SK-N-SH treated with all-trans-retinoic acid at 6 μM for 48 hours (cell line): ENCODE measurements at regions not wholly inside any gene's neighbourhood (a gene's known extent, or its start where the extent isn't known, plus 50 kb on each side); places are given as distances from the start of the nearest gene placed in this dataset.

Source experiments
- ATAC-seq: fragments of 200-7000 bp; cut with Tn5 transposase; 3 replicates; pipeline ENCODE4 v1.9.1; 2020; ENCODE audit warnings: mild to moderate bottlenecking, moderate library complexity
- ARNTL ChIP-seq: fragments of 450-650 bp; formaldehyde crosslinking; IDR thresholded peaks from 2 replicates; pipeline ENCODE4 v1.5.0; 2020; ENCODE audit warnings: low read depth, mild to moderate bottlenecking, moderate library complexity, borderline replicate concordance
- BACH2 ChIP-seq: fragments of 250-450 bp; sonication (Bioruptor Pico); IDR thresholded peaks from 2 replicates; pipeline ENCODE4 v1.9.0; 2021; ENCODE audit warnings: mild to moderate bottlenecking, borderline replicate concordance
- CSDC2 ChIP-seq: fragments of 250-450 bp; sonication (Bioruptor Pico); IDR thresholded peaks from 2 replicates; pipeline ENCODE4 v1.5.0; 2020; ENCODE audit warnings: mild to moderate bottlenecking, moderate library complexity
- ESRRG ChIP-seq: fragments of 250-450 bp; sonication (Bioruptor Pico); IDR thresholded peaks from 2 replicates; pipeline ENCODE4 v1.6.1; 2021; ENCODE audit warnings: mild to moderate bottlenecking
- GLIS3 ChIP-seq: fragments of 250-450 bp; sonication (Bioruptor Pico); IDR thresholded peaks from 2 replicates; pipeline ENCODE4 v1.5.0; 2020; ENCODE audit warnings: mild to moderate bottlenecking, moderate library complexity
- ISL1 ChIP-seq: fragments of 250-450 bp; sonication (Bioruptor Pico); IDR thresholded peaks from 2 replicates; pipeline ENCODE4 v2.1.2; 2022; ENCODE audit warnings: mild to moderate bottlenecking, moderate library complexity
- OSR1 ChIP-seq: fragments of 250-450 bp; sonication (Bioruptor Pico); IDR thresholded peaks from 2 replicates; pipeline ENCODE4 v1.8.0; 2022; ENCODE audit warnings: moderate library complexity, mild to moderate bottlenecking, inconsistent platforms
- PPARA ChIP-seq: fragments of 250-450 bp; sonication (Bioruptor Pico); IDR thresholded peaks from 2 replicates; pipeline ENCODE4 v1.5.0; 2020; ENCODE audit warnings: mild to moderate bottlenecking, borderline replicate concordance
- RARB ChIP-seq: fragments of 250-450 bp; sonication (Bioruptor Pico); IDR thresholded peaks from 2 replicates; pipeline ENCODE4 v1.8.0; 2021; ENCODE audit warnings: mild to moderate bottlenecking, moderate library complexity
- TCF4 ChIP-seq: fragments of 250-450 bp; sonication (Bioruptor Pico); IDR thresholded peaks from 2 replicates; pipeline ENCODE4 v1.8.0; 2021; ENCODE audit warnings: mild to moderate bottlenecking, moderate library complexity, borderline replicate concordance
- TOX ChIP-seq: fragments of 250-450 bp; sonication (Bioruptor Pico); IDR thresholded peaks from 2 replicates; pipeline ENCODE4 v1.8.0; 2021; ENCODE audit warnings: mild to moderate bottlenecking, moderate library complexity, borderline replicate concordance
- ZC3H10 ChIP-seq: fragments of 250-450 bp; sonication (Bioruptor Pico); IDR thresholded peaks from 2 replicates; pipeline ENCODE4 v1.5.1; 2021; ENCODE audit warnings: mild to moderate bottlenecking, moderate library complexity
- ZFP3 ChIP-seq: fragments of 250-450 bp; sonication (Bioruptor Pico); IDR thresholded peaks from 2 replicates; pipeline ENCODE4 v1.5.0; 2020; ENCODE audit warnings: mild to moderate bottlenecking, moderate library complexity
- ZNF565 ChIP-seq: fragments of 450-650 bp; formaldehyde crosslinking; conservative IDR thresholded peaks from 2 replicates; pipeline ENCODE4 v1.5.0; 2020; ENCODE audit warnings: low read depth, mild to moderate bottlenecking, moderate library complexity
- ZNF70 ChIP-seq: fragments of 450-650 bp; formaldehyde crosslinking; IDR thresholded peaks from 2 replicates; pipeline ENCODE4 v1.5.0; 2020; ENCODE audit warnings: mild to moderate bottlenecking, moderate library complexity
- ZNF8 ChIP-seq: fragments of 450-650 bp; formaldehyde crosslinking; IDR thresholded peaks from 2 replicates; pipeline ENCODE4 v1.5.0; 2020; ENCODE audit warnings: mild to moderate bottlenecking, moderate library complexity
- TF ChIP-seq, protein P1 (sequence below): fragments of 250-450 bp; sonication (Bioruptor Pico); IDR thresholded peaks from 2 replicates; pipeline ENCODE4 v1.8.0; 2020; ENCODE audit warnings: mild to moderate bottlenecking, moderate library complexity, borderline replicate concordance
- TF ChIP-seq, protein P2 (sequence below): fragments of 250-450 bp; sonication (Bioruptor Pico); IDR thresholded peaks from 2 replicates; pipeline ENCODE4 v1.5.1; 2021; ENCODE audit warnings: mild to moderate bottlenecking, moderate library complexity
- TF ChIP-seq, protein P3 (sequence below): fragments of 250-450 bp; sonication (Bioruptor Pico); IDR thresholded peaks from 2 replicates; pipeline ENCODE4 v1.5.1; 2020; ENCODE audit warnings: low read depth, mild to moderate bottlenecking, moderate library complexity
- TF ChIP-seq, protein P4 (sequence below): fragments of 250-450 bp; sonication (Bioruptor Pico); IDR thresholded peaks from 2 replicates; pipeline ENCODE4 v1.8.0; 2021; ENCODE audit warnings: low read depth, mild to moderate bottlenecking, moderate library complexity, borderline replicate concordance
- TF ChIP-seq, protein P5 (sequence below): fragments of 250-450 bp; sonication (Bioruptor Pico); IDR thresholded peaks from 2 replicates; pipeline ENCODE4 v1.5.0; 2020; ENCODE audit warnings: mild to moderate bottlenecking, moderate library complexity

DNA sequence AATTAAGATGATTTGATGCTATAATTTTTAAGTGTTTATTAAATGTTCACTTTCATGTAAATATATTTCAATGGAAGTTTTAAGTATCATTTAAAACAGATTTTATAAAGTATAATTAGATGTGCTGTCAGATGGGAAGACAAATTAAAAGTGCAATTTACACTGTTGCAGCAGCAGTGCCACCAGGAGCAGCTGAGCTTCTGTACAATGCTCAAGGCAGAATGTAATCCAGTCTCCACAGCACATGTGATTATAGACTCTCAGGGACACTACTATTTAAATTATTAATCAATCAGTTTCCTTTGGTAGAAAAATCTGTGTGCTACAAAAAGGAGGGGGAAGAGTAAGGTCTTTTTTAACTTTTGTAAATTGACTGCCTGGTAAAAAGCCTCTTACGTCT lies 285.7 kb upstream of the USP15 start:
- ATAC-seq: no peak
- TF ChIP-seq ARNTL: no peak

DNA sequence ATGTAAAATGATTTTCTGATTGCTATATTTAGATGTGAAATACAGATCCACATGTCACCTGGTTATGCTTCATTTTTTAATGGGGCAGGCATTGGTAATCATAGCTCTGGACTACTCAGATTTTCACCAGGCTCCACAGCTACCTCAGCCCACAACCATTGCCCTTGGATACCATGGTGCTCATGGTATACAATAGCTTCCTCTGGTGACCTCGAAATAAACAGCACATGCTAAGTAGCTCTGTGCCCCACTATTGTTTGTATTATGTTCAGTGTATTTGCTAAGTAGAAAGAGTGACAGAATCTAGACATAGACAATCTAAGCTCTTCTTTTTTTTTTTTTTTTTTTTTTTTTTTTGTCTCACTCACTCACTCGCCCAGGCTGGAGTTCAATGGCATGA lies 274.4 kb upstream of the USP15 start:
- no peak for ATAC-seq

DNA sequence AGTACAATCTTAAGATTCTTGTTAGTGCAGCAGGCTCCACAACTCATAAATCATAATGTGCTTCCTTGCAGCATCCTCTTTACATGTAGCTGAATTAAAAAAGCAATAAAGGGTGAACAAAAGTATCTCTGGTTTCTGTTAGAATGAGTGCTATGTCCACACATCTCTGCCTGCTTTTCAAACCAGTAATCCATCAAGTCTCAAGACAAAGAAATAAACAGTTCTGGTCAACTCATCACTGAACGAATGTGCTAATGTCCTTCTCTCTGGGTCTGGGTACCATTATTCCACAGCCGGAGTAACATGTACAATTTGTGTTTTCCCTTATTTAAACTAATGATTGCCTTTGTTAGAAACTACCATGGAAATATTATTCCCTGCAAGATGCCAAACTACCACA lies 273.0 kb upstream of the USP15 start:
- ATAC-seq: no peak
- TF ChIP-seq PPARA (CRISPR knock-in tag) (no peak), TOX (no peak), ZNF8 (CRISPR knock-in tag) (no peak), ESRRG (CRISPR knock-in tag) (no peak)
- TF ChIP-seq, protein P1, sequence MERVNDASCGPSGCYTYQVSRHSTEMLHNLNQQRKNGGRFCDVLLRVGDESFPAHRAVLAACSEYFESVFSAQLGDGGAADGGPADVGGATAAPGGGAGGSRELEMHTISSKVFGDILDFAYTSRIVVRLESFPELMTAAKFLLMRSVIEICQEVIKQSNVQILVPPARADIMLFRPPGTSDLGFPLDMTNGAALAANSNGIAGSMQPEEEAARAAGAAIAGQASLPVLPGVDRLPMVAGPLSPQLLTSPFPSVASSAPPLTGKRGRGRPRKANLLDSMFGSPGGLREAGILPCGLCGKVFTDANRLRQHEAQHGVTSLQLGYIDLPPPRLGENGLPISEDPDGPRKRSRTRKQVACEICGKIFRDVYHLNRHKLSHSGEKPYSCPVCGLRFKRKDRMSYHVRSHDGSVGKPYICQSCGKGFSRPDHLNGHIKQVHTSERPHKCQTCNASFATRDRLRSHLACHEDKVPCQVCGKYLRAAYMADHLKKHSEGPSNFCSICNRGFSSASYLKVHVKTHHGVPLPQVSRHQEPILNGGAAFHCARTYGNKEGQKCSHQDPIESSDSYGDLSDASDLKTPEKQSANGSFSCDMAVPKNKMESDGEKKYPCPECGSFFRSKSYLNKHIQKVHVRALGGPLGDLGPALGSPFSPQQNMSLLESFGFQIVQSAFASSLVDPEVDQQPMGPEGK (CRISPR knock-in tag): no peak
- TF ChIP-seq, protein P2, sequence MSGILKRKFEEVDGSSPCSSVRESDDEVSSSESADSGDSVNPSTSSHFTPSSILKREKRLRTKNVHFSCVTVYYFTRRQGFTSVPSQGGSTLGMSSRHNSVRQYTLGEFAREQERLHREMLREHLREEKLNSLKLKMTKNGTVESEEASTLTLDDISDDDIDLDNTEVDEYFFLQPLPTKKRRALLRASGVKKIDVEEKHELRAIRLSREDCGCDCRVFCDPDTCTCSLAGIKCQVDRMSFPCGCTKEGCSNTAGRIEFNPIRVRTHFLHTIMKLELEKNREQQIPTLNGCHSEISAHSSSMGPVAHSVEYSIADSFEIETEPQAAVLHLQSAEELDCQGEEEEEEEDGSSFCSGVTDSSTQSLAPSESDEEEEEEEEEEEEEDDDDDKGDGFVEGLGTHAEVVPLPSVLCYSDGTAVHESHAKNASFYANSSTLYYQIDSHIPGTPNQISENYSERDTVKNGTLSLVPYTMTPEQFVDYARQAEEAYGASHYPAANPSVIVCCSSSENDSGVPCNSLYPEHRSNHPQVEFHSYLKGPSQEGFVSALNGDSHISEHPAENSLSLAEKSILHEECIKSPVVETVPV: no peak

More for the DNA sequence above, 274.4 kb upstream of the USP15 start:
- TF ChIP-seq ESRRG (CRISPR knock-in tag) (no peak), CSDC2 (CRISPR knock-in tag) (no peak), ZFP3 (CRISPR knock-in tag) (no peak), TCF4 (CRISPR knock-in tag) (no peak), ZC3H10 (CRISPR knock-in tag) (no peak), ARNTL (no peak), BACH2 (CRISPR knock-in tag) (no peak), ZNF565 (no peak), ZNF8 (CRISPR knock-in tag) (no peak), RARB (no peak), GLIS3 (CRISPR knock-in tag) (no peak), ZNF70 (CRISPR knock-in tag) (no peak), TOX (no peak), PPARA (CRISPR knock-in tag) (no peak)
- TF ChIP-seq, protein P3, sequence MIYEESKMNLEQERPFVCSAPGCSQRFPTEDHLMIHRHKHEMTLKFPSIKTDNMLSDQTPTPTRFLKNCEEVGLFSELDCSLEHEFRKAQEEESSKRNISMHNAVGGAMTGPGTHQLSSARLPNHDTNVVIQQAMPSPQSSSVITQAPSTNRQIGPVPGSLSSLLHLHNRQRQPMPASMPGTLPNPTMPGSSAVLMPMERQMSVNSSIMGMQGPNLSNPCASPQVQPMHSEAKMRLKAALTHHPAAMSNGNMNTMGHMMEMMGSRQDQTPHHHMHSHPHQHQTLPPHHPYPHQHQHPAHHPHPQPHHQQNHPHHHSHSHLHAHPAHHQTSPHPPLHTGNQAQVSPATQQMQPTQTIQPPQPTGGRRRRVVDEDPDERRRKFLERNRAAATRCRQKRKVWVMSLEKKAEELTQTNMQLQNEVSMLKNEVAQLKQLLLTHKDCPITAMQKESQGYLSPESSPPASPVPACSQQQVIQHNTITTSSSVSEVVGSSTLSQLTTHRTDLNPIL (CRISPR knock-in tag): no peak
- TF ChIP-seq, protein P2: no peak
- TF ChIP-seq, protein P4, sequence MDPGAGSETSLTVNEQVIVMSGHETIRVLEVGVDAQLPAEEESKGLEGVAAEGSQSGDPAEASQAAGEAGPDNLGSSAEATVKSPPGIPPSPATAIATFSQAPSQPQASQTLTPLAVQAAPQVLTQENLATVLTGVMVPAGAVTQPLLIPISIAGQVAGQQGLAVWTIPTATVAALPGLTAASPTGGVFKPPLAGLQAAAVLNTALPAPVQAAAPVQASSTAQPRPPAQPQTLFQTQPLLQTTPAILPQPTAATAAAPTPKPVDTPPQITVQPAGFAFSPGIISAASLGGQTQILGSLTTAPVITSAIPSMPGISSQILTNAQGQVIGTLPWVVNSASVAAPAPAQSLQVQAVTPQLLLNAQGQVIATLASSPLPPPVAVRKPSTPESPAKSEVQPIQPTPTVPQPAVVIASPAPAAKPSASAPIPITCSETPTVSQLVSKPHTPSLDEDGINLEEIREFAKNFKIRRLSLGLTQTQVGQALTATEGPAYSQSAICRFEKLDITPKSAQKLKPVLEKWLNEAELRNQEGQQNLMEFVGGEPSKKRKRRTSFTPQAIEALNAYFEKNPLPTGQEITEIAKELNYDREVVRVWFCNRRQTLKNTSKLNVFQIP (CRISPR knock-in tag): no peak

DNA sequence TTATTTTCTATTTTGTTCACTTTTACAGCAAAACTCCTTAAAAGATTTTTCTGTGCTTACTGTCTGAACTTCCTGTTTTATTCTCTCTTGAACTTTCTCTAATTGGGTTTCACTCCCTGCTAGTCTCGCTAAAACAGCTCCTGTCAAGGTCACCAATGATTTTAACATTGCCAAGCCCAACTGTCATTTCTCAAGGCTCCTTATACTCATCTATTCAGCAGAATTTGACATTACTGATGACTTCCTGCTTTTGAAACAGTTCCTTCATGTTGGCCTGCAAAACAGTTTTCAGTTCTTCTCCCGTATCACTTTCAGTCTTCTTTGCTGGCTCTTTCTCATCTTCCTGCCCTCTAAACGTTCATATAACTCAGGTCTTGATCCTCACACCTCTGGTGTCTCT lies 268.5 kb upstream of the USP15 start:
- ATAC-seq: no peak
- TF ChIP-seq ZNF70 (CRISPR knock-in tag): no peak
- no peak for TF ChIP-seq ISL1 (CRISPR knock-in tag)
- TF ChIP-seq GLIS3 (CRISPR knock-in tag): no peak
- TF ChIP-seq, protein P5, sequence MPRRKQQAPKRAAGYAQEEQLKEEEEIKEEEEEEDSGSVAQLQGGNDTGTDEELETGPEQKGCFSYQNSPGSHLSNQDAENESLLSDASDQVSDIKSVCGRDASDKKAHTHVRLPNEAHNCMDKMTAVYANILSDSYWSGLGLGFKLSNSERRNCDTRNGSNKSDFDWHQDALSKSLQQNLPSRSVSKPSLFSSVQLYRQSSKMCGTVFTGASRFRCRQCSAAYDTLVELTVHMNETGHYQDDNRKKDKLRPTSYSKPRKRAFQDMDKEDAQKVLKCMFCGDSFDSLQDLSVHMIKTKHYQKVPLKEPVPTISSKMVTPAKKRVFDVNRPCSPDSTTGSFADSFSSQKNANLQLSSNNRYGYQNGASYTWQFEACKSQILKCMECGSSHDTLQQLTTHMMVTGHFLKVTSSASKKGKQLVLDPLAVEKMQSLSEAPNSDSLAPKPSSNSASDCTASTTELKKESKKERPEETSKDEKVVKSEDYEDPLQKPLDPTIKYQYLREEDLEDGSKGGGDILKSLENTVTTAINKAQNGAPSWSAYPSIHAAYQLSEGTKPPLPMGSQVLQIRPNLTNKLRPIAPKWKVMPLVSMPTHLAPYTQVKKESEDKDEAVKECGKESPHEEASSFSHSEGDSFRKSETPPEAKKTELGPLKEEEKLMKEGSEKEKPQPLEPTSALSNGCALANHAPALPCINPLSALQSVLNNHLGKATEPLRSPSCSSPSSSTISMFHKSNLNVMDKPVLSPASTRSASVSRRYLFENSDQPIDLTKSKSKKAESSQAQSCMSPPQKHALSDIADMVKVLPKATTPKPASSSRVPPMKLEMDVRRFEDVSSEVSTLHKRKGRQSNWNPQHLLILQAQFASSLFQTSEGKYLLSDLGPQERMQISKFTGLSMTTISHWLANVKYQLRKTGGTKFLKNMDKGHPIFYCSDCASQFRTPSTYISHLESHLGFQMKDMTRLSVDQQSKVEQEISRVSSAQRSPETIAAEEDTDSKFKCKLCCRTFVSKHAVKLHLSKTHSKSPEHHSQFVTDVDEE (CRISPR knock-in tag): no peak
- TF ChIP-seq BACH2 (CRISPR knock-in tag): no peak
- no peak for TF ChIP-seq RARB
- TF ChIP-seq, protein P2: no peak
- TF ChIP-seq ESRRG (CRISPR knock-in tag): no peak
- TF ChIP-seq, protein P4 (CRISPR knock-in tag): no peak
- TF ChIP-seq ARNTL: no peak
- no peak for TF ChIP-seq TCF4 (CRISPR knock-in tag)
- TF ChIP-seq PPARA (CRISPR knock-in tag): no peak
- no peak for TF ChIP-seq OSR1
- no peak for TF ChIP-seq ZFP3 (CRISPR knock-in tag)
